ENCODE measurements at regions not wholly inside any gene's neighbourhood (a gene's known extent, or its start where the extent isn't known, plus 50 kb on each side); places are given as distances from the start of the nearest gene placed in this dataset.
"Not testable (repeated sequence)": the region's sequence is repeated elsewhere in the genome, so short reads cannot be mapped to it uniquely, and the experiment has no call there.

- Mint-ChIP-seq H3K27me3 (no peaks in the 10 kb centered on the region), H3K9me3 (peaks cover 24% of the 10 kb centered on the region), H3K36me3 (ENCODE audit: low read depth) (no peaks in the 10 kb centered on the region), H3K27ac (no peak overlapping the region), H3K4me3 (no peak overlapping the region), H3K4me1 (ENCODE audit: low read depth) (no peaks in the 10 kb centered on the region)
- intact Hi-C loops (cut with micrococcal nuclease): no loop called here
Measured at GRCh38 chr16:51271156-51271701, 120.2 kb upstream of the SALL1 start.

GRCh38 chr16:51268237-51268636 lies 117.2 kb upstream of the SALL1 start:
- Mint-ChIP-seq H3K4me1 (ENCODE audit: low read depth) (no peaks in the 10 kb centered on the region), H3K9me3 (peaks cover 40% of the 10 kb centered on the region), H3K36me3 (ENCODE audit: low read depth) (no peaks in the 10 kb centered on the region), H3K27me3 (no peaks in the 10 kb centered on the region), H3K4me3 (no peak overlapping the region), H3K27ac (no peak overlapping the region)
- intact Hi-C loops (cut with micrococcal nuclease): no loop called here

- Mint-ChIP-seq H3K27me3 (no peaks in the 10 kb centered on the region), H3K36me3 (ENCODE audit: low read depth) (no peaks in the 10 kb centered on the region), H3K27ac (no peak overlapping the region), H3K4me3 (no peak overlapping the region), H3K9me3 (peaks cover 41% of the 10 kb centered on the region), H3K4me1 (ENCODE audit: low read depth) (no peaks in the 10 kb centered on the region)
- intact Hi-C loops (cut with micrococcal nuclease): no loop called here
Measured at GRCh38 chr16:51267681-51268080, 116.6 kb upstream of the SALL1 start.

- Mint-ChIP-seq H3K27me3 (no peaks in the 10 kb centered on the region), H3K4me3 (no peak overlapping the region), H3K9me3 (peaks cover 34% of the 10 kb centered on the region), H3K36me3 (ENCODE audit: low read depth) (no peaks in the 10 kb centered on the region), H3K27ac (no peak overlapping the region), H3K4me1 (ENCODE audit: low read depth) (no peaks in the 10 kb centered on the region)
- intact Hi-C loops (cut with micrococcal nuclease): no loop called here
Measured at GRCh38 chr16:51262428-51262827, 111.4 kb upstream of the SALL1 start.

GRCh38 chr16:51261919-51262318 lies 110.8 kb upstream of the SALL1 start:
- Mint-ChIP-seq H3K27me3 (no peaks in the 10 kb centered on the region), H3K4me1 (ENCODE audit: low read depth) (no peaks in the 10 kb centered on the region), H3K36me3 (ENCODE audit: low read depth) (no peaks in the 10 kb centered on the region), H3K27ac (no peak overlapping the region), H3K4me3 (no peak overlapping the region), H3K9me3 (peaks cover 32% of the 10 kb centered on the region)
- intact Hi-C loops (cut with micrococcal nuclease): no loop called here

GRCh38 chr16:51255349-51255972 lies 104.4 kb upstream of the SALL1 start:
- Mint-ChIP-seq H3K27ac (no peak overlapping the region), H3K4me3 (no peak overlapping the region), H3K9me3 (peaks cover 42% of the 10 kb centered on the region)

GRCh38 chr16:51254390-51254789 lies 103.3 kb upstream of the SALL1 start:
- peaks cover 42% of the 10 kb centered on the region for H3K9me3 Mint-ChIP-seq
- H3K4me1 Mint-ChIP-seq (ENCODE audit: low read depth); H3K27ac Mint-ChIP-seq; H3K4me3 Mint-ChIP-seq; H3K27me3 Mint-ChIP-seq; H3K36me3 Mint-ChIP-seq (ENCODE audit: low read depth); intact Hi-C loops (cut with micrococcal nuclease): not testable (repeated sequence)

More at GRCh38 chr16:51255349-51255972, 104.4 kb upstream of the SALL1 start:
- no peaks in the 10 kb centered on the region for H3K4me1 Mint-ChIP-seq (ENCODE audit: low read depth)
- intact Hi-C loops (cut with micrococcal nuclease): no loop called here
- H3K27me3 Mint-ChIP-seq: no peaks in the 10 kb centered on the region
- no peaks in the 10 kb centered on the region for H3K36me3 Mint-ChIP-seq (ENCODE audit: low read depth)

- Mint-ChIP-seq H3K4me3 (no peak overlapping the region), H3K27me3 (no peaks in the 10 kb centered on the region), H3K36me3 (ENCODE audit: low read depth) (no peaks in the 10 kb centered on the region)
Measured at GRCh38 chr16:51248217-51248616, 97.1 kb upstream of the SALL1 start.

GRCh38 chr16:51245658-51245995 lies 94.6 kb upstream of the SALL1 start:
- no peaks in the 10 kb centered on the region for H3K9me3 Mint-ChIP-seq
- no peak overlapping the region for H3K4me3 Mint-ChIP-seq
- intact Hi-C loops (cut with micrococcal nuclease): no loop called here
- no peaks in the 10 kb centered on the region for H3K27me3 Mint-ChIP-seq
- no peaks in the 10 kb centered on the region for H3K4me1 Mint-ChIP-seq (ENCODE audit: low read depth)
- no peak overlapping the region for H3K27ac Mint-ChIP-seq
- H3K36me3 Mint-ChIP-seq (ENCODE audit: low read depth): no peaks in the 10 kb centered on the region

More at GRCh38 chr16:51248217-51248616, 97.1 kb upstream of the SALL1 start:
- intact Hi-C loops (cut with micrococcal nuclease): no loop called here
- H3K9me3 Mint-ChIP-seq: peaks cover 14% of the 10 kb centered on the region
- no peak overlapping the region for H3K27ac Mint-ChIP-seq
- no peaks in the 10 kb centered on the region for H3K4me1 Mint-ChIP-seq (ENCODE audit: low read depth)

- Mint-ChIP-seq H3K27ac (no peak overlapping the region), H3K36me3 (ENCODE audit: low read depth) (no peaks in the 10 kb centered on the region), H3K27me3 (no peaks in the 10 kb centered on the region), H3K9me3 (no peaks in the 10 kb centered on the region), H3K4me3 (no peak overlapping the region), H3K4me1 (ENCODE audit: low read depth) (no peaks in the 10 kb centered on the region)
- intact Hi-C loops (cut with micrococcal nuclease): no loop called here
Measured at GRCh38 chr16:51244887-51245657, 94.0 kb upstream of the SALL1 start.

GRCh38 chr16:51243936-51244436 lies 92.9 kb upstream of the SALL1 start:
- Mint-ChIP-seq H3K27me3 (no peaks in the 10 kb centered on the region), H3K4me3 (no peak overlapping the region), H3K4me1 (ENCODE audit: low read depth) (no peaks in the 10 kb centered on the region), H3K36me3 (ENCODE audit: low read depth) (no peaks in the 10 kb centered on the region), H3K27ac (no peak overlapping the region), H3K9me3 (peaks cover 9% of the 10 kb centered on the region)
- intact Hi-C loops (cut with micrococcal nuclease): no loop called here

GRCh38 chr16:51242296-51242994 lies 91.4 kb upstream of the SALL1 start:
- H3K27me3 Mint-ChIP-seq: no peaks in the 10 kb centered on the region
- no peak overlapping the region for H3K4me3 Mint-ChIP-seq
- intact Hi-C loops (cut with micrococcal nuclease): no loop called here
- H3K36me3 Mint-ChIP-seq (ENCODE audit: low read depth): no peaks in the 10 kb centered on the region
- H3K27ac Mint-ChIP-seq: no peak overlapping the region
- H3K4me1 Mint-ChIP-seq (ENCODE audit: low read depth): no peaks in the 10 kb centered on the region
- H3K9me3 Mint-ChIP-seq: peaks cover 12% of the 10 kb centered on the region

- H3K4me3 Mint-ChIP-seq: no peak overlapping the region
- no peak overlapping the region for H3K27ac Mint-ChIP-seq
- H3K27me3 Mint-ChIP-seq: peaks cover 5% of the 10 kb centered on the region
- intact Hi-C loops (cut with micrococcal nuclease): no loop called here
- peaks cover 12% of the 10 kb centered on the region for H3K9me3 Mint-ChIP-seq
- no peaks in the 10 kb centered on the region for H3K36me3 Mint-ChIP-seq (ENCODE audit: low read depth)
- H3K4me1 Mint-ChIP-seq (ENCODE audit: low read depth): no peaks in the 10 kb centered on the region
Measured at GRCh38 chr16:51239196-51239595, 88.1 kb upstream of the SALL1 start.

- H3K27me3 Mint-ChIP-seq: peaks cover 5% of the 10 kb centered on the region
- H3K9me3 Mint-ChIP-seq: peaks cover 12% of the 10 kb centered on the region
- H3K4me1 Mint-ChIP-seq (ENCODE audit: low read depth): no peaks in the 10 kb centered on the region
- no peak overlapping the region for H3K27ac Mint-ChIP-seq
- intact Hi-C loops (cut with micrococcal nuclease): no loop called here
- no peaks in the 10 kb centered on the region for H3K36me3 Mint-ChIP-seq (ENCODE audit: low read depth)
- H3K4me3 Mint-ChIP-seq: no peak overlapping the region
Measured at GRCh38 chr16:51237861-51238378, 86.8 kb upstream of the SALL1 start.
